Uterus (tissue), 2 donors: ENCODE measurements at regions not wholly inside any gene's neighbourhood (a gene's known extent, or its start where the extent isn't known, plus 50 kb on each side); places are given as distances from the start of the nearest gene placed in this dataset.

Experiments used
- CTCF ChIP-seq, 4 experiments: fragments of 200-600 bp in 2 of 4; fragments of 450-650 bp in 2 of 4; sonication (generic) in 2 of 4; IDR thresholded peaks; one replicate each; pipeline ENCODE4 v1.5.1; 2016 to 2019; ENCODE audit warnings: antibody characterized with exemption in 4 of 4, mild to moderate bottlenecking in 2 of 4, moderate library complexity in 1 of 4
- POLR2A ChIP-seq, 2 donors: fragments of 450-650 bp; IDR thresholded peaks; one replicate each; pipeline ENCODE4 v1.6.1; 2016; ENCODE audit warnings: antibody characterized with exemption in 2 of 2, mild to moderate bottlenecking in 1 of 2, moderate library complexity in 1 of 2

DNA sequence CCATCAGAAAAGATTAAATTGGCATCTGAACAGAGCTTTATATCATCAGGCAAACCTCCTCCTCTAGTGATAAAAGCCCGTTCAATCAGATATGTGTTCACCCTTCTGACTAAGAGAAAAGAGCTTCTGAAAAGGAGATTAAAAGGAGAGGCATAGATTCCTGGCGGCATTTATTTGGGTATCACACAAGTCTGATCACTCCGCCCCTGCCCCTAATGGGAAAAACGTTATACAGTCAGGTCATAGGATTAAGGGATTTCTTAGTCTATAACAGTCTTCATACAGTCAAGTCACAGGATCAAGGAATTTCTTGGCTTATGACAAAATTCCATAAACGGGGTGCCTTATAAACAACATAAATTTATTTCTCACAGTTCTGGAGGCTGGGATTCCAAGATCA is 295.4 kb upstream of the SATB1 start:
- TF ChIP-seq CTCF (IDR thresholded peaks at IDR 0.05) (no peak), POLR2A (IDR thresholded peaks at IDR 0.05) (no peak)
